GM20000 (cell line): ENCODE measurements at regions not wholly inside any gene's neighbourhood (a gene's known extent, or its start where the extent isn't known, plus 50 kb on each side); places are given as distances from the start of the nearest gene placed in this dataset.

ENCODE experiments used
- DNase-seq: peaks from one replicate; pipeline ENCODE4 v3.0.0; 2012; ENCODE audit warnings: low spot score
- TF ChIP-seq, protein P1 (sequence below): IDR thresholded peaks from 2 replicates; pipeline ENCODE4 v1.5.1; 2012; ENCODE audit warnings: mild to moderate bottlenecking, control low read depth; ENCODE audit errors: extremely low read depth, missing control alignments

DNA sequence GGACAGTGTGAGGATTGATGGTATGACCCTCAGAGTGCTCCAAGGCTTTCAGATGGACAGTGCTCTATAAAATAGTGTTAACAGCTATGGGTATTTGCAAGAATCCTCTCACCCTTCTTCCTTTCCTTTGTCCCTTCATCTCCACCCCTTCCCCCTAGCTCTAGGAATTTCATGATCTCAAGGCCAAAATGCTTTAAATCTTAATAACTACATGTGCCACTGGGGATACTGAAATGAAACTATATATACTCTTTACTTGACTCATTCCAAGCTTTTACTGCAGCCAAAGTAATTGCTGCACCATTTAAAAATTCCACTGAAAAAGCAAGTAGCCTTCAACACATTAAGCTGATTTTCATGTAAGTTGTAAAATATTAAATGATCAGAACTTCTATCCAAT lies 361.6 kb upstream of the SLC30A5 start:
- TF ChIP-seq, protein P1, sequence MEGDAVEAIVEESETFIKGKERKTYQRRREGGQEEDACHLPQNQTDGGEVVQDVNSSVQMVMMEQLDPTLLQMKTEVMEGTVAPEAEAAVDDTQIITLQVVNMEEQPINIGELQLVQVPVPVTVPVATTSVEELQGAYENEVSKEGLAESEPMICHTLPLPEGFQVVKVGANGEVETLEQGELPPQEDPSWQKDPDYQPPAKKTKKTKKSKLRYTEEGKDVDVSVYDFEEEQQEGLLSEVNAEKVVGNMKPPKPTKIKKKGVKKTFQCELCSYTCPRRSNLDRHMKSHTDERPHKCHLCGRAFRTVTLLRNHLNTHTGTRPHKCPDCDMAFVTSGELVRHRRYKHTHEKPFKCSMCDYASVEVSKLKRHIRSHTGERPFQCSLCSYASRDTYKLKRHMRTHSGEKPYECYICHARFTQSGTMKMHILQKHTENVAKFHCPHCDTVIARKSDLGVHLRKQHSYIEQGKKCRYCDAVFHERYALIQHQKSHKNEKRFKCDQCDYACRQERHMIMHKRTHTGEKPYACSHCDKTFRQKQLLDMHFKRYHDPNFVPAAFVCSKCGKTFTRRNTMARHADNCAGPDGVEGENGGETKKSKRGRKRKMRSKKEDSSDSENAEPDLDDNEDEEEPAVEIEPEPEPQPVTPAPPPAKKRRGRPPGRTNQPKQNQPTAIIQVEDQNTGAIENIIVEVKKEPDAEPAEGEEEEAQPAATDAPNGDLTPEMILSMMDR: no peak
- no peak for DNase-seq

DNA sequence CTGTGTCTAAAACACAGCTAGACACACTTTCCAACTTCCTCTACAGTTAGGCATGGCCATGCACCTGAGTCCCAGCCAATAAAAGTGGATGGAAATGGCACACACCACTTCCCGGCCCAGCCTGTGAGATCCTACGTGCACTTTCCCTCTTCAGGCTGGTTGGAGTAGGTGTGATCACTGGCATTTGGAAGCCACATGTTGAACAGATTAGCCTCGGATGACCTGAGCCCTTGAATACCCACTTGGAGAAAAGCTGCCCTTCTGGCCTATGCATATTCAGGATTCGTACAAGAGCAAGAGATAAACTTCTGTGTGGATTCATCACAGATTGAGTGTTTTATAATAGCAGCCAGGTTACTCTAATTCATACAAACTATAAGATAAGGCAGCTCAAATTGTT lies 359.0 kb upstream of the SLC30A5 start:
- TF ChIP-seq, protein P1: no peak
- DNase-seq: no peak

DNA sequence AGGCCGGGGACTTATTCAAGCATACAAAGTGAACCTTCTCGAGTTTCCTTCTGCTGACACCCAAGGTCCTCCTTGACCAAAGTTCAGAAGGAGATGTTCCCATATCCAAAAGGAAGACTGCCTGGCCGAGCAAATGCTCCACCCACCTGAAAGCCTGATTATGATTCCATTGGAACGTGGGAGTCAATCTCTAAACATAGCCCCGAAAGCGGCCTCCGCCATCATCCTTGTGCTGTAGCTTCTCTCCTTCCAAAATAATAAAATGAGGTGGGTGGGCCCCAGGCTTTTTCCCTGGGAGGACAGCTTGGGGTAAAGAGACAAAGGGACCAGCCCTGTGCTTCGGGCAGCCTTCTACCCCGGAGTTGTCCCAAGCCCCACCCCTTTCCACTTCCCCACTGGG lies 355.6 kb upstream of the SLC30A5 start:
- DNase-seq: no peak
- TF ChIP-seq, protein P1: no peak

DNA sequence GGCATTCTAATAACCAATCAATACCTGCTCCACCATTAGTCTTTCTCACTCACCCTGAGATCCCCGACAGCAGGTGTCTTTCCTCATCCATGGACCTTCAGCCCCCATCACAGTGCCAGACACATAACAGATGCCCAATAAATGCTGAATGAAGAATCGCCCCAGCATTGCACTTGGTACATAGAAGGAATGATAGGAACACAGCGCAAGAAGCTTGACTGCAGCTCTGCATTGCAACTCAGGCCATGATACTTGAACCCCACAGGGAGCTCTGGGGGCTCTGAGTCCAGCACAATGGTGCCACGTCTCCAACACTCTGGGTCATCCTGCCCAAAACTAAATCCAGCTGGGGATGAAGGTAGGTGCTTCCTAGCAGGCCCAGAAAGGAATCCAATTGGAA lies 355.0 kb upstream of the SLC30A5 start:
- no peak for DNase-seq
- TF ChIP-seq, protein P1: no peak

DNA sequence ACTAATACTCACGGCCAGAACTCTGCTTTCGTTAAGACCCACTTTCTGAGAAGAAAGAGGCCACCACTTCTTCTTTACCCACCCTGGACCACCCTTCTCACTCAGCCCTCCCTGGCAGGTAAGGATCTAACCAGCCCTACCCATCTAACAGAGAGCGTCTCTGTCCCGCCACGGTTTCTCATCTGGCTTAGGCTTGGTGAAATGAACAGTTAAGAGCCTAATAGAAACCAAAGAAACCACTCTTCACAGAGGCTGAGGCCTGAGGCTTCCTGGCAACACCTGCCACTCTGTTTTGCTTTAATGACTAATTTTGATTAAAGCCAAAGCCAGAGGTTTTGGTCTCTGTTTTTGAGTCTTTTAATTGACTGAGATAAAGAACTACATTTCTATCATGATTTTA lies 354.1 kb upstream of the SLC30A5 start:
- peak; percentile 45 for DNase-seq
- TF ChIP-seq, protein P1: no peak

DNA sequence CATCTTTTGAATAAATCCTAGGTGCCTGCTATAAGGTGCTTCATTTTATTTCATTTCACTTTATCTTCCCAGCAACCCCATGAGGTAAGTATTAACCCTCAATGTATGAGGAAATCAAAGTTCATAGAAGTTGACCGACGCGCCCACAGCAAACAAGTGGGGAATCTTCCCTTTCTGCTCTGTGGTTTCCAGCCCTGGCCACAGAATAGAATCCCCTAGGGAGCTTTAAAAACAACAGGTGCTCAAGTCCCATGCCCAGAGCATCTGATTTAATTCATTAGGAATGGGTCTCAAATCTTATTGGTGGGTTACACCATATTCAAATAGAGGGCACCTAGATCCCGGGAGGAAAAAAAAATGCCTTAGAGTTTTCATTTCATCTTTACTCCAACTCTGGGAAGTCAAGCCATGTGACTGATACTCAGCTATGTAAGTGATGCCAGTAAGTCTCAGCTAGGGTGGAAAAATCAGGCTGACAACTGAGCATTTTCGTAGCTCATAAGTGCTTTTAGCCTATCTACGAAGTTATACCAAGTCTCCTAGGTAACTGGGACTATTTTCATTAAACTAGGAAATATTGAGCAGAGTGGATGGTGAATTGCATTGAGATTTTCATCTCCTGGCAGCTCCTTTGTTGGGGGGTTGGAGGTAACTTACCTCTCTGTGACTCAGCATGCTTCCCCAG lies 353.4 kb upstream of the SLC30A5 start:
- DNase-seq: peak; percentile 29
- TF ChIP-seq, protein P1: no peak

DNA sequence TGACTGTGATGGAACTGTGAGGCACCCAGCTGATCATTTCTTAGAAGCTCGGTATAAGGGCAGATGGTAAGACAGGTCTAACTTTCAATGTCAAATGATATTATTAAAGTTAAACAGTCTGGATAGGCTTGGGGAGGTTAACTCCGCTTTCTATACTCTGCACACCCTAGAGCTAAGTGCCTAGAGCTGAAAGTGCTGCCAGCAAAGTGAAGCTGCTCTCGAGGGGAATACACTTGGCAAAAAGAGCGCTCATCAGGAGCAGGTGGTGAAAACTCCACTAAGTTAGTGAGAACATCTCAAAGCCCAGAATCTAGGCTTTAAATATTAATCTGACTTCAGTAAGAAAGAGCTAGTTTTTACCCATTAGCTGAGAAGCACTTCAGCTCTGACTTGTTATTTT lies 349.6 kb upstream of the SLC30A5 start:
- TF ChIP-seq, protein P1: no peak
- no peak for DNase-seq
